Inflammatory macrophage treated with lipopolysaccharide for 4 hours (primary cell): ENCODE measurements at regions not wholly inside any gene's neighbourhood (a gene's known extent, or its start where the extent isn't known, plus 50 kb on each side); places are given as distances from the start of the nearest gene placed in this dataset.
A peak's percentile ranks its signal among the peaks of the same experiment; 100 is the strongest.

Experiments used
- DNase-seq: peaks from one replicate; pipeline ENCODE4 v3.0.0-alpha.2; 2020

GRCh38 chr20:50274570-50275430 is 84.2 kb downstream of the CEBPB start:
- peak; percentile 99 for DNase-seq

DNA sequence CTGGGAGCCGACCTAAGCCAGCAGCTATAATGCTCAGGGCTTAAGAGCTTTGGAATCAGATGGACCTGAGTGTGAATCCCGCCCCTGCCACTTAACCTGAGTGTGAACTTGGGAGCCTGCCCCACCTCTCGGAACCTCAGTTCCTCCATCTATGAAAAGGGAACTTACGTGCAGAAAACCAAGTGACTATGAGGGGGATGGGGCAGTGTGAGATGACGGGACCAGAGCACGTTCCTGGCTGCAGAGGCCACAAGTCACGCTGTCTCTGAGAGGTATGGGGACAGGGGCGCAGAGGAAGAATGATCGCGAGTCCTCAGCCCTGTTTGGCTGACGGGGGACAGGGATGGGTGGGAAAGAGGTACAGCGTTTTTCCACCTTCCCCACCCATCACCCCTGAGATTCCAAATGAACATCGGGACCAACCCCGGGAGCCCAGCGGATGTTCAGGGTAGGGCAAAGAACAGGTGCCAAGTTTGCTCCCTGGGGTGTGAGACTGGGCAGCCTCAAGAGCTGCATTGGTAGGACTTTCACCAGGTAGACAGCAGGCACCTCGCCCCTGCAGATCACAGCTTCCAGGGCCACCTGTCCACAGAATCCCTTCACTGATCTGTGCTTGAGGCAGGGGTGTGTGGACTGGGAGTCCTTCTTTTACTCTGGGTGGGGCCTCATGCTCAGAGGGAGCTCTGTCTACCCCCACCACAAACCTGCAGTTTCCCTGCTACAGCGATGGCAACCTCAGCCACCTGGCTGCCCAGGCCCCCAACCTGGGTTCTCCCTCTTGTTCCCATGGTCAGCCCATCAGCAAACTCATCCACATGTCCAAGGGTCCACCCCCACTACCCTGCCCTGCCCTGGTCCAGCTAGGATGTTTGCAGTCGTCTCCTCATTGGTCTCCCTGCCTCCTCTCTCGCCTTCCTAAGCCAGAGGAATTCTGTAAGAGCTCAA is 85.8 kb downstream of the CEBPB start:
- peak; percentile 85 for DNase-seq

DNA sequence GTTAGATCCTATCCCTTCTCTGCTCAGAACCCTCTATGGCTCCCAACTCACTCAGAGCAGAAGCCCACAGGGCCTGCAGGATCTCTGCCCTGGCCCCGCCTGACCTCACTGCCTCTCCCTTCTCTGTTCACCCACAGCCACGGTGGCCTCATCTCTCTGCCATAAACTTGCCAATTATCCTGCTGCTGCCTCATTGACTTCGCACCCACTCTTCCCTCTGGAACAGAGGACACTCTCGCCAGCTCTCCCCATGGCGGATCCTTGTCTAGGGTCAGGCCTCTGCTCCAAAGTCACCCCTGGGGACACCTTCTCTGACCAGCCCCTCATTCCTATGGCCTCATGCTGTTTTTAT is 86.4 kb downstream of the CEBPB start:
- no peak for DNase-seq

DNA sequence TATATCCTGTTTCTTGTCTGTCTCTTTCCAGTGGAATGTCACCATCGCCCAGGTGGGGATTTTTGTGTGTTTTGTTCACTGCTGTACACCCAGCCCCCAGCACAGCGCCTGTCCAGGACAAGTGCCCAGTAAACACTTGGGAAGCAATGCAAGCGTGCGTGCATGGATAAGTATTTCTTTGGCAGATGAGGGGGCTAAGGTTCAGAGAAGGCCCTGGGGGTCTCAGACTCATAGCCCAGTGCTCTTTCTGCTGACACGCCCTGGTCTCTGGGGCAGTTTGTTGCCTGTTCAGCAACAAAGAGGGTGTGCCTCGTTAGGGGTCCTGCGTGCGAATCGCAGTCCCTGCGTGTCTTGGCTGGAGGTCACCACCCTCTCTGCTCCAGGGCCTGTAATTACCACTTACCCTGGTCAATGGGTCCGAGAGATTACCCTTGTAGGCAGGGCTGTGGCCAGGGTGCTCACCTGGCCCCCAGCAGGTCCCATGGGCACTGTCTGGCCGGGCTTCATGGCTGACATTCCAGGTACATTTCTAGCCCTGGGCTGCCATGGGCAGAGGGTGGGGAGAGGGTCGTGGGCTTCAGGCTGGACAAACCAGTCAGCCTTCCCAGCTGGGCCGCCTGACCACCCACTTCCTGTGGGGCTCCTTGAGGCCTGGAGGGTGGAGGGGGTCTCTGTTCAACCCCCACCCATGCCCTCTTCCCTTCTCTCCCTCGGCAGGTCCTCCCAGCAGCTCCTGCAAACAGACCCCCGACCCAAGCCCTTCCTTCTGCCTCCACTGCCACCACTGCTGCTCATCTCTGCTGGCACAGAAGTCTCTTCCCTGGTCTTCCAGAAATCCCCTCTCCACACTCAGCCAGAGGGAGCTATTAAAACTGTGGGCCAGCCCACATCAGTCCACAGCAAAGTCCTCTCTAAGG is 87.1 kb downstream of the CEBPB start:
- no peak for DNase-seq

DNA sequence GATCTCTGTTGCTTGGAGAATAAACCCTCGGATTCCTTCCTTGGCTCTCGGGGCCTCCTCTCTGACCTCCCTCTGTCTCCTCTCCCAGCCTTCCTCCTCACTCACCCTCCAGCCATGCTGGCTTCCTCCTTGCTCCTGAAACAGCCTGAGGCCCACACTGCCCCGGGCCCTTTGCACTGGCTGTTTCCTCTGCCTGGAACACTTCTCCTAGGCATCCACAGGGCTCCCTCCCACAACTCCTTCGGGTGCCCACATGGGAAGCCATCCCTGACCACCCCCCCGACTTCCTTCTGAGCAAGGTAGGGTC is 87.7 kb downstream of the CEBPB start:
- DNase-seq: no peak

DNA sequence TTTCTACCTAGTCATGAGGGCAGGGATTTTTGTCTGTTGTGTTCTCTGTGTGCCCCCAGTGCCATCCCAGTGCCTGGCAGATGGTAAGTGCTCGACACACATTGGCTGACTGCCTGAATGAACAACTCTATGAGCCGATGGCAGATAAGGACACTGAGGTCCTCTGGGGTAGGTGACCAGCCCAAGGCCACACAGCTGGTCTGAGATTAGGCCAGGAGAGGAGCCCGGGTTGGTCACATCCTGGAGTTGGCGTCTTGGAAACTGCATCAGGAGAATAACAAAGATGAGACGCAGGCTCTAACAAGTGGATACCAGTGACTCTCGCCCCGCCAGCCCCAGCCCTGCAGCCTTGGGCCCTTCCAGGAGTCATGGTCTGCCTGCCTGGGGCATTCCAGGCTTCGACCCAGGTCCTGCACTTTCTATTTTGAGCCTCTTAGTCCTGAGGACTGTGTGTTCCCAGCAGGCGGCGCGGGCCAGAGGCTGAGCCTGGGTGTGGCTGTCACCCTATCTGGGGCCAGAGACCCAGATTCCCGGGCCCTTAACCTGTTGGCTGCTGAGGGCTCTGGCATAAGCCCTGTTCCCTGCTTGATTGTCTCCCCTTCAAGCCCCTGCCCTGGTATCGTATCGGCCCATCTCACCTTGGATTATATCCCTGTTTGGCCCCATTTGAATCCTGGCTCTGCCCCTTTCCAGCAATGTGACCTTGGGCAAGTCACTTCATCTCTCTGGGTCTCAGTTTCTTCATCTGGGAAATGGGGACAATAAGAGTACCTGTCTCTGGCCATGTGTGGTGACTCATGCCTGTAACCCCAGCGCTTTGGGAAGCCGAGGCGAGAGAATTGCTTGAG is 88.3 kb downstream of the CEBPB start:
- DNase-seq: peak; percentile 37

- no peak for DNase-seq
These were observed 89.6 kb downstream of the CEBPB start for GRCh38 chr20:50279988-50280850.

DNA sequence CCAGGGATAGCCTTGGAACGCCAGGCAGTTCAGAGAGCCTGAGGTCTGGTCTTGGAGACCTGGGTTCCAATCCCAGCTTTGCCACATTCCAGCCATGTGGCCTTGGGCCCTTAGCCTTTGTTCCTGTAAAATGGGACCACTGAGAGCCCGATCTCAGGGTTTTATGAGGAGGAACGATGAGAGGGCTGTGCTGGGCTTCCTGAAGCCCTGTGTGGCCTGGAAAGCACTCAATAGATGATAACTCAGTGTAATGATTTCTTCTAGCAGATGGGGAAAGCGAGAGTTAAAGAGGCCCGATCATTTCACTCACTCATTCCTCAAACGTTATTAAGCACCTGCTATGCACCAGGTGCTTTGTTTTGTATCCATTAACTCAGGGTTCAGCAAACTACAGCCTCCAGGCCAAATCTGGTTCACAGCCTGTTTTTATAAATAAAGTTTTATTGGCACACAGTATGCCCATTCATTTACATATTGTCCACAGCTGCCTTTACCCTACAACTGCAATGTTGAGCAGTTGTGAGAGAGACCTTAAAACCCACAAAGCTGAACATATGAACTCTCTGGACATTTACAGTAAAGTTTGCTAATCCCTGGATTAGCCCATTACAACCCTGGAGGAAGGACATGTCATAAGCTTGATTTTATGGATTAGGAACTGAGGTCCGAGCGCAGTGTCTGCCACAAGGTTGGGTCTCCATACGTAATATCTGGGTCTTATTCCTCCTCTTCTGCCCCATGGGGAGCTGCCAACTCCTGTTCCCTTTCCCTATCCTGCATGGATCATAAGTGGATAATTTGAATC is 90.4 kb downstream of the CEBPB start:
- no peak for DNase-seq

GRCh38 chr20:50281831-50282591 is 91.4 kb downstream of the CEBPB start:
- DNase-seq: peak; percentile 44

DNA sequence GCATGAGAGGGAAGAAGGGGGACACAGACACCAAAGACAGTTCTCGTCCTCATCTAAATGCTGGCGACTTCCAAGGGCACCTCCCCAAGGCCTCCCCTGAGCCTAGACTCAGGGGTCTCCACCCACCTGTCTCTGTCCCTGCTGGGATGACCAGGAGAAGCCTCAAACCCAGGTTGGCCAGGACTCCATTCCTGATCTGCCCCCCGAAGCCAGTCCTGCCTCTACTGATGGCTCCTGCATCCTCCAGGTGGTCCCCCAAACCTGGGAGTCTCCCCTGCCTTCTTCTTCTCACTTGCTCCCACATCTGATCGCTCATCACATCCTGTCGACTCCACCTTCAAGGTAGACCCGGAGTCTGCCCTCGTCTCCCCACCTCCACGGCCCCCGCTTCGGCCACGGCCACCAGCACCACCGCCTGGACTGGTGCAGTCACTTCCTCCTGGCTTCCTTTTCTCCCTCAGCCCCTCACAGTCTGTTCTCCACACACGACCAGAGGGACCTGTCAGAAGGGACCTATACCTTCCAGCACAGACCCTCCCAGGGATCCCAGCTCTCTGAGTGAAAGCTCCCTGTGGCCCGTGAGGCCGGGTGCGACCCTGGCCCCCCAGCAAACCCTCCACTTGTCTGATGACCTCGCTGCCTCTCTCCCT is 92.1 kb downstream of the CEBPB start:
- DNase-seq: no peak

DNA sequence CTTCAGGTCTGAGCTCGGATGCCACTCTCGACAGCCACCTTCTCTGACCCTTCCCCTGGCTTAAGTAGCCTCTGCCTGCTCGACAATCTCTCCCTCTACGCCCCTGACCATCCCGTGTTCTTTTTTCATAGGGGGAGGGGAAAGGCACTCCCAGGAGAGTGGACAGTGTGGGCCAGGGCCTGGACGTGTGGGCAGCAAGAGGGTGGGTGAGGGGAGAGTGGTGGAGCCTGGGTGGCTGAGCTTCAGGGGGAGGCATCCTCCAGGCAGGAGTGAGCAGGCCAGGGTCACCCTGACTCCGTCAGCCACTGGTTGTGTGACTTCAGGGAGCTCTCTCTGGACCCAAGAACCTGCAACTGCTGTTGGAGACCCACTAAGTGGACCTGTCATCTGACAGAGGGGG is 92.7 kb downstream of the CEBPB start:
- DNase-seq: no peak

DNA sequence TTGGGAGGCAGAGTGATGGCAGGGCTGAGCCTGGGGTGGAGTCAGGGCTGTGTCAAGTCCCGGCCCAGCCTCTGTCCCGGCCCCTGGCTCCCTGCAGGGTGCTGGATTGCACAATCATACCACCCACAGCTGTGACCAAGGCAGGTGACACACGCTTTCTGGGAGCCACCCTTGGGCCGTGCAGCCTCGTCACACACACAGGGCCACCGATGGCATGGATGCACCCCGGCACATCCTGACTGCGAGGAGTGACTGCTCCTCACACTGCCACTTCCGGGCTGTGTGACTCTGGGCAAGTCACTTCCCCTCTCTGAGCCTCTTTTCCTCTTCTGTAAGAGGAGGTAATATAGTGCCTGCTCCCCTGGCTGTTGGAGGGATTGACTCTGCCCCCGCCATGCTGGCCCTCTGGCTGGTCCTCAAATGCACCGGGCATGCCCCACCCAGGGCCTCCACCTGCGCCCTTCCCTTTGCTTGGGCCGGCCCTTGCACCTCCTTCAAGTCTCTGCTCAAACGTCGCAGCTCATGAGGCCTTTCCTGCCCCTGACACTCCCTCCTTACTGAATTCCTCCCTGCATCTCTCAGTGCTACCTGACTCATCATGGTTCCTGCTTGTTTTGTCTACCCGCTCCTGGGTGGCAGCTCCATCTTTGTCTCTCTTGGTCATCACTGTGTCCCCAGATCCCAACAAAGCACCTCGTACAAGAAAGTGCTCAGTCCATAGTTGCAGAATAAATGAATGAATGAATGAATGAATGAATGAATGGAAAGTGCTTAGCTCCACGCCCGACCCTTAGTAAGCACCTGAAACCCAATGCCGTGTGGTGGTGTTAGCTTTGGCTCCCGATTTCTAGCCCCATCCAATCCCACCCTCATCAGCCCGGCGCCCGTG is 93.5 kb downstream of the CEBPB start:
- DNase-seq: peak; percentile 96

- DNase-seq: no peak
These were observed 94.3 kb downstream of the CEBPB start for GRCh38 chr20:50284811-50285375.

- peak; percentile 38 for DNase-seq
These were observed 94.9 kb downstream of the CEBPB start for GRCh38 chr20:50285376-50286173.

GRCh38 chr20:50286174-50286511 is 95.5 kb downstream of the CEBPB start:
- DNase-seq: no peak

- no peak for DNase-seq
These were observed 96.0 kb downstream of the CEBPB start for GRCh38 chr20:50286609-50287008.

DNA sequence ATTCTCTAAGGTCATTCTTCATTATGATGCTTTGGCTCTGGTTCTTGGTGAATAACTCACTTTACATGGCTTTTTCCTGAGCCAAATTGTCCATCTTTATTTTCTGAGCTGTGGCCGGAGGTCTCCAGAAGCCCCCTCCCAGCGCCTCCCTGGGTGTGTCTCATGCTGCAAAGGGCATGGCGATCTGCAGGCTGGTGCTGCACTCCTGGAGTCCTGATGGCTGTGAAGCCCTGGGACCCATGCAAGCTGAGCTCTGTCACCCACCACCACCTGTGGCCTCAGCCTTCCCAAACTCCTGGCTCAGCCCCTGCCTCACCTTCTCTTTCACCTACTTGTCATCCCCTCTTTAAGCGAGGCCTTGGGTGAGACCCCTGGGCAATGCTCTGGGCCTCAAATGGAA is 96.9 kb downstream of the CEBPB start:
- no peak for DNase-seq
